ENCODE measurements at regions not wholly inside any gene's neighbourhood (a gene's known extent, or its start where the extent isn't known, plus 50 kb on each side); places are given as distances from the start of the nearest gene placed in this dataset.

DNA sequence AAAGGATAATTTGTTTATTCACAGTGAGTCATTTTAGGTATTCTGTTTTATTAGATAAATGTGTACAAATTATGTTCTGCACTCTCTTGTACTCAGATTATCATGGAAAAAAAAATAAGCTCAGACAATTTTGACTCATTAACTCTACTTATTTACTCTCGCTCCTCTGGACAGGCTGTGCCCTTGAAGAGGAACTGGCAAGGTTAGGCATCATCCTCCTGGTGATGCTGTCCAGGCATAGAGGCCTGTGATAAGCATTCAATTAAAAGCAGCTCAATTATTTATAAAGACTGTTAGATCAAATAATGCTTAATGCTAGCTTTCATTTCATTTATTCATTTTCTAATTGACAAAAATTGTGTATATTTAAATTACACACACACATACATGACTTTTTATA, 518.5 kb downstream of the TENT5A start:
- TF ChIP-seq, protein P1, sequence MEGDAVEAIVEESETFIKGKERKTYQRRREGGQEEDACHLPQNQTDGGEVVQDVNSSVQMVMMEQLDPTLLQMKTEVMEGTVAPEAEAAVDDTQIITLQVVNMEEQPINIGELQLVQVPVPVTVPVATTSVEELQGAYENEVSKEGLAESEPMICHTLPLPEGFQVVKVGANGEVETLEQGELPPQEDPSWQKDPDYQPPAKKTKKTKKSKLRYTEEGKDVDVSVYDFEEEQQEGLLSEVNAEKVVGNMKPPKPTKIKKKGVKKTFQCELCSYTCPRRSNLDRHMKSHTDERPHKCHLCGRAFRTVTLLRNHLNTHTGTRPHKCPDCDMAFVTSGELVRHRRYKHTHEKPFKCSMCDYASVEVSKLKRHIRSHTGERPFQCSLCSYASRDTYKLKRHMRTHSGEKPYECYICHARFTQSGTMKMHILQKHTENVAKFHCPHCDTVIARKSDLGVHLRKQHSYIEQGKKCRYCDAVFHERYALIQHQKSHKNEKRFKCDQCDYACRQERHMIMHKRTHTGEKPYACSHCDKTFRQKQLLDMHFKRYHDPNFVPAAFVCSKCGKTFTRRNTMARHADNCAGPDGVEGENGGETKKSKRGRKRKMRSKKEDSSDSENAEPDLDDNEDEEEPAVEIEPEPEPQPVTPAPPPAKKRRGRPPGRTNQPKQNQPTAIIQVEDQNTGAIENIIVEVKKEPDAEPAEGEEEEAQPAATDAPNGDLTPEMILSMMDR (IDR thresholded peaks at IDR 0.05; ENCODE audit: insufficient read depth, low read depth, low read length, missing control alignments), result no peak
- no peak overlapping the region for H3K4me3 ChIP-seq (ENCODE audit: low read length)
- no peak for DNase-seq (ENCODE audit: low read depth)

DNA sequence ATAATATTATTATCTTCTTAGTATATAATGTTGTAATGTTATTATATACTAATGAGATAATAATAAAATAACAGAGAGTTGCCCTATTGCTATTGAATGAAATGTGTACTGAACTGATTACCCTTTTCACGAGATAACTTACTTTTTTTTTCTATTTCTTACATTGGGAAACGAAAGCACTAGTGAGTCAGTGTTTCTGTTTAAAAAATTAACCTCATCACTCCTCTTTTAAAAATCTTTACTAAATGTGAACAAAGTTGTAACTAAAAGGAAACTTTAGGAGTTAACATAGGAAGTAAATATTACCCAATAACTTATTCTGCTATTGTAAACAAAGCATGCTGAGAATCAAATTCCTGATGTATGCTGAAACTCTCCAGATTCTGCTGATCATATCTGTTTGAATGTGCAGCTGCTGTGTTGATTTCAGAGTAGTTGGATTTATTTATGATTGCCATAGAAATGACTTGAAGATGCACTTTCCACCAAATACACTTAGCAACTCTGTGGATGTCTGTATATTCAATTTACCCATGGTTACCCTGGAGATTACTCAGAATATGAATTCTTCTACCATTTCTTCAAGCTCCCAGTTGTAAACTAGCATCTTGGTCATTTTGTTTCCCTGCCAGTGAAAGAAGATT, 523.4 kb downstream of the TENT5A start:
- TF ChIP-seq, protein P1 (IDR thresholded peaks at IDR 0.05; ENCODE audit: insufficient read depth, low read depth, low read length, missing control alignments), result no peak
- H3K4me3 ChIP-seq (ENCODE audit: low read length), result no peak overlapping the region
- no peak for DNase-seq (ENCODE audit: low read depth)

DNA sequence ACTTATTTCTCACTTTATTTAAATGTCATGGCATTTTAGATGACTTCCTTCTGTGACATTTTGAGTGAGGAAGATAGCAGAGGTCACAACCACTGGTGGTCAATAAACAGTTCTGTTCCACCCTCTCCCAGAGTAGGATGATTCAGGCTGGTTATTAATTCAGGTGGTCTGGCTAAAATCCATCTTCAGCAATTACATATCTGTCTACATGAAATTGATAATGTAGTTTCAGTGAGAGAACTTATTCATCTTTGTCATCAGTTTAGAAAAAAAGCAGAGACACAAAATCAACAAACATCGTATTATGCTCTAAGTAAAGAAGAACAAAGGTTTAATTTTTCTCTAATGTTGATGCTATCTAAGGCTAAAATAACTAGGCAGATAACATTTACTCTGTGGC, 525.5 kb downstream of the TENT5A start:
- DNase-seq (ENCODE audit: low read depth), result no peak
- TF ChIP-seq, protein P1 (IDR thresholded peaks at IDR 0.05; ENCODE audit: insufficient read depth, low read depth, low read length, missing control alignments), result no peak
- H3K4me3 ChIP-seq (ENCODE audit: low read length), result no peak overlapping the region

DNA sequence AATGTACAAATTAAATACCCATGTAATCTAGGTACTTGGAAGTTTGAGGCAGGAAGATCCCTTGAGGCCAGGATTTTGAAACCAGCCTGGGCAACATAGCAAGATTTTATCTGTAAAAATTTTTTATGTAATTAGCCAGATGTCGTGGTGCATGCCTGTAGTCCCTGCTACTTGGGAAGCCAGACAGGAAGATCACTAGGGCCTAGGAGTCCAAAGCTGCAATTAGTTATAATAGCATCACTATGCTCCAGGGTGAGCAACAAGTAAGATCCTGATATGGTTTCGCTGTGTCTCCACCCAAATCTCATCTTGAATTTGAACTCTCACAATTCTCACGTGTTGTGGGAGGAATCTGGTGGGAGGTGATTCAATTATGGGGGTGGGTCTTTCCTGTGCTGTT, 535.8 kb downstream of the TENT5A start:
- H3K4me3 ChIP-seq (ENCODE audit: low read length), result no peak overlapping the region
- DNase-seq (ENCODE audit: low read depth), result no peak
- TF ChIP-seq, protein P1 (IDR thresholded peaks at IDR 0.05; ENCODE audit: insufficient read depth, low read depth, low read length, missing control alignments), result no peak

DNA sequence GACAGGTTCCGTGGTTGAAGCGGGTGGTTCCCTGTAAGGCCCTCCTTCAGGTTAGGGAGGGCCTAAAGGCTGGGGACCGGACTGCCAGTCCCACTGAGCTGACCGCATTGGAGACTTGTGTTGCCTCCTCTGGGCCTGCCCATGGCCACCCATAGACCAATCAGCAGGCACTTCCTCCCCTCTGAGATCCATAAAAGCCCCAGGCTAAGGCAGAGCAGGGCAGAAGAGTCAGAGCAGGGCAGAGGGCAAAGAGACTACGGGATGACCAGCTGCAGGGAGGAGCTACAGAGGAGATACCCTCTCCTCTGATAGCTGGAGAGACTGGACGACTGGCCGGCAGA, 537.4 kb downstream of the TENT5A start:
- H3K4me3 ChIP-seq (ENCODE audit: low read length), result no peak overlapping the region
- TF ChIP-seq, protein P1 (IDR thresholded peaks at IDR 0.05; ENCODE audit: insufficient read depth, low read depth, low read length, missing control alignments), result no peak
- no peak for DNase-seq (ENCODE audit: low read depth)

DNA sequence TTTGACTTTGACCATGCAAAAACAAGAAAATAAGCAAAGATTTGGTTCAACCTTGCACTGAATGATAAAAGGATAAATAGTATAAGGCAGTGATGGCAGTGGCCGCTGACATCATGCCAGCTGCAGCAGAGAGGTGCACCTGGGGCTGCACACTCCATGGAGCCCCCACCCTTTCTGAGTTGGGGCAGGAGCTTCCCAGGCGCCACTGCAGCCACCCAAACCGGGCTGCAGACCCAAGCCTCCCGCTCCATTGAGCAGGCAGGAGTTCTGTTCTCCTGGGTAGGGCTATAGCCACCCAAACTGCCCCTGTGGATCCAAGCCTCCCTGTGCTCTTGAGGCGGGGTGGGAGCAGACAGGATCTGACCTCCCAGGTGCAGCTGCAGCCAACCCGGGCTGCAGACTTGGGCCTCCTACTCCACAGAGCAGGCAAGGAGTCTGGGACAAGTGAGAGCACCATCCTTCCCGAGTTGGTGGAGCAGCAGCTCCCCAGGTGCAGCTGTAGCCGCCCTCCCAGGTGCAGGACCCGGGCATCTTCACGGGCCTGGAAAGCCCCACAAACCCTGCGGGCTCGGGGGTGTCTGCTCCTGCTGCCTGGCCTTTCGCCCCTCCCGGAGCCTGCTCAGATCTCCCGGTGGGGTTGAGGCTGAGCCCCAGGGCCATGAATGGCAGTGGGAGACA, 537.9 kb downstream of the TENT5A start:
- TF ChIP-seq, protein P1 (IDR thresholded peaks at IDR 0.05; ENCODE audit: insufficient read depth, low read depth, low read length, missing control alignments), result no peak
- H3K4me3 ChIP-seq (ENCODE audit: low read length), result no peak overlapping the region

DNA sequence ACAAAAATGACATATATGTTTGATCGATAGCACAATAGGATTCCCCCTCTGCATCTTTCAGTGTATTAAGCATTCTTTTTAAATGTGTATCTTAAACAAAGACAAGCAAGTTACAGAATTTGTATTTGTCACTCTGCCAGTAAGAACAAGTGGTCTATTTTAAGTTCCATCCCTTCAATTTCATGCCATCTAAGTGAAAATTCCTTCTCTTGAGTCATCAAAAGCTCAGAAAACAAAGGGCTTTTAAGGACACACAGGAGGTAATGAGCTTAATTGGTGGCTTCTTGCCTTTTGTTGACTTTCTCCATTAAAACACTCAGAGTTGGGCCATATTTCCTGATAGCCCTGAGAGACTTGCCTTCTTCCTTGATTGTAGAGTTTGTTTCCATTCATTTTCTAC, 547.8 kb downstream of the TENT5A start:
- no peak overlapping the region for H3K4me3 ChIP-seq (ENCODE audit: low read length)
- no peak for DNase-seq (ENCODE audit: low read depth)
- TF ChIP-seq, protein P1 (IDR thresholded peaks at IDR 0.05; ENCODE audit: insufficient read depth, low read depth, low read length, missing control alignments), result no peak

More for the DNA sequence above, 537.9 kb downstream of the TENT5A start:
- DNase-seq (ENCODE audit: low read depth), result no peak

All from epithelial cell of esophagus (primary cell).